ENCODE measurements at regions not wholly inside any gene's neighbourhood (a gene's known extent, or its start where the extent isn't known, plus 50 kb on each side); places are given as distances from the start of the nearest gene placed in this dataset.
A peak's percentile ranks its signal among the peaks of the same experiment; 100 is the strongest.

DNA sequence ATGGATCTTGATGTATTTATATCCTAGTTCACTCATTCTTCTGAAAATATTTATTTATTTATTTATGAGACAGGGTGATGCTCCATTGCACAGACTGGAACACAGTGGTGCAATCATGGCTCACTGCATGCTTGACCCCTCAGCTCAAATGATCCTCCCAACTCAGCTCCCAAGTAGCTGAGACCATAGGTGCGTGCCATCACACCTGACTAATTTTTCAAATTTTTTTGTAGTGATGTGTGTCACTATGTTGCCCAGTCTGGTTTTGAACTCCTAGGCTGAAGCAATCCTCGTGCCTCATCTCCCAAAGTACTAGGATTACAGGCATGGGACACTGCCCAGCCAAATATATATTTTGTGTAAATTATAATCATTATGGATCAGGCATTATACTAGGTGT is 595.6 kb upstream of the ATP2B1 start:
- no peak for DNase-seq (ENCODE audit: low read depth)
- H3K4me3 ChIP-seq (ENCODE audit: control insufficient read depth, low read depth, low read length), result no peak overlapping the region
- TF ChIP-seq CTCF (conservative IDR thresholded peaks at IDR 0.05; ENCODE audit: control insufficient read depth, insufficient read depth, low read depth, low read length), result no peak

- peak; percentile 7 for DNase-seq (ENCODE audit: low read depth)
- TF ChIP-seq CTCF (conservative IDR thresholded peaks at IDR 0.05; ENCODE audit: control insufficient read depth, insufficient read depth, low read depth, low read length), result no peak
- no peak overlapping the region for H3K4me3 ChIP-seq (ENCODE audit: control insufficient read depth, low read depth, low read length)
Observed at GRCh38 chr12:90303771-90304170, 595.1 kb upstream of the ATP2B1 start.

DNA sequence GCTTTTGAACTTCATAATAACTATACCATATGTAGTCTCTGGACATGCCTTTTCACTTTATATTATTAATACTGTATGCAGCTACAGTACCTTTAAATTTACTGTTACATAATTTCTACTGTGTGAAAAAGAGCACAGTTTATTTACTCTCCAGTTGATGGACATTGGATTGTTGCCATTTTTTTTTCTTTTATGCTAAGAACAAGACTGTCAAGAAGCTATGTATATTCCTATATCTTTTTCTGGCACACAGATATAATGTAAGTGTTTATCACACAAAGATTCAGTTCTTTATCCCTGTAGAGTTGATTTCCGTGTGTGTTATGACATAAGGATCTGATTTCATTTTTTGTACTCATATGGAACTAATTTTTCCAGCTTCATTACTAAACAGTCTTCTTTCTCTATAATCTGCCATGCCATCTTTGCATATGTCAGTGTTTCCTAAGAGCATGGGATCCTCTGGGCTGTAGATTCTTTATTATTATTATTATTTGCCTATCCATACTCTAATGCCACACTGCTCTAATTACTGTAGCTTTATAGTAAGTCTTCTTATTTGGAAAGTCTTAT is 593.0 kb upstream of the ATP2B1 start:
- DNase-seq (ENCODE audit: low read depth), result peak; percentile 12
- no peak for TF ChIP-seq CTCF (conservative IDR thresholded peaks at IDR 0.05; ENCODE audit: control insufficient read depth, insufficient read depth, low read depth, low read length)
- no peak overlapping the region for H3K4me3 ChIP-seq (ENCODE audit: control insufficient read depth, low read depth, low read length)

- no peak for TF ChIP-seq CTCF (conservative IDR thresholded peaks at IDR 0.05; ENCODE audit: control insufficient read depth, insufficient read depth, low read depth, low read length)
- H3K4me3 ChIP-seq (ENCODE audit: control insufficient read depth, low read depth, low read length), result no peak overlapping the region
- no peak for DNase-seq (ENCODE audit: low read depth)
Observed at GRCh38 chr12:90301095-90301494, 592.5 kb upstream of the ATP2B1 start.

DNA sequence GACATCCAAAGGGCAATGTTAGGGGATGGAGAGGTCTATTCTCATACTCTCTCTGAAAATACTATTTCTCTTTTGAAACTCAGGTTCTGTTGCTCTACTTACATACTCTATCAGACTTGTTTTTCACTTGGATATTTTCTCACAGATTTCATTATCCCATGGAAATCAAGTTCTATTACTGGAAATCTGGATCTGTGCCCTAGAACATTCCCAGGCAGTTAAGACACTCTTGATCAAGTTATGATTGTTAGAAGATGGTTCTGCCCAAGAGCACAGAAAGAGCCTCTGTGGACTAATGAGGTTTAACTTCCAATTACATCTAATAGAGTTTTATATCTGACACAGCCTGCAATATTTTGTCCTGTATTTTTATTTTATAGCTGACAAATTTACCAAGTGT is 591.0 kb upstream of the ATP2B1 start:
- DNase-seq (ENCODE audit: low read depth), result peak; percentile 2
- no peak for TF ChIP-seq CTCF (conservative IDR thresholded peaks at IDR 0.05; ENCODE audit: control insufficient read depth, insufficient read depth, low read depth, low read length)
- H3K4me3 ChIP-seq (ENCODE audit: control insufficient read depth, low read depth, low read length), result no peak overlapping the region

DNA sequence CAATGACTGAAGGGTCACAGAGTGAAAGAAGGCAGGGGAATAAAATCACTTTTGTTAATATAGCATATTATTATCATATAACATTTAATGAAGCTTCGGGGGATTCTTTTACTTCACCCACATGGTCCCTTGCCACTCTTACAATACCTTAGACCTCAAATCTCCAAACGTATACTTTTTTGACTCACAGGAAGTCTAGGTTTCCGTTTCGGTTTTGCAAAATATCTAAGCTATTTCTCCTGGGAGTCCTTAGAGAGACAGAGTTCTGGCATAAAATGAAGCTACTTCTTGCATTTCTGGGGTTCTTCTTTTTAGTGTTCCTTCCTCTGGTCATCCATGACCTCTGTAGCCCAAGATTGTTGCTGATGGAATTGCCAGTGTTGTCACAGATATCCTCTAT is 590.5 kb upstream of the ATP2B1 start:
- no peak for TF ChIP-seq CTCF (conservative IDR thresholded peaks at IDR 0.05; ENCODE audit: control insufficient read depth, insufficient read depth, low read depth, low read length)
- no peak for DNase-seq (ENCODE audit: low read depth)
- H3K4me3 ChIP-seq (ENCODE audit: control insufficient read depth, low read depth, low read length), result no peak overlapping the region

All from fibroblast of mammary gland (primary cell).